Smooth muscle cell (in vitro differentiated cells): ENCODE measurements at regions not wholly inside any gene's neighbourhood (a gene's known extent, or its start where the extent isn't known, plus 50 kb on each side); places are given as distances from the start of the nearest gene placed in this dataset.

Experiments used
- DNase-seq: peaks from one replicate; lab custom pipeline; 2025; ENCODE audit not compliant: unreplicated experiment; lab: John Stamatoyannopoulos, UW
- H2AFZ ChIP-seq: fragments of 200-600 bp; sonication (generic); 2 replicates; pipeline ENCODE4 v1.6.0; 2016; ENCODE audit warnings: antibody characterized with exemption, low read depth, mild to moderate bottlenecking
- H3F3A ChIP-seq: fragments of 200-600 bp; sonication (generic); 2 replicates; pipeline ENCODE4 v1.6.0; 2017; ENCODE audit warnings: antibody characterized with exemption, low read depth
- H3K27ac ChIP-seq: fragments of 200-600 bp; sonication (generic); 2 replicates; pipeline ENCODE4 v1.5.1; 2016; ENCODE audit warnings: low read depth, mild to moderate bottlenecking
- H3K27me3 ChIP-seq: fragments of 200-600 bp; sonication (generic); 2 replicates; pipeline ENCODE4 v1.6.1; 2016; ENCODE audit warnings: low read depth, mild to moderate bottlenecking
- H3K36me3 ChIP-seq: fragments of 200-600 bp; sonication (generic); 2 replicates; pipeline ENCODE4 v1.5.1; 2016; ENCODE audit warnings: low read depth
- H3K4me1 ChIP-seq: fragments of 200-600 bp; sonication (generic); 2 replicates; pipeline ENCODE4 v1.5.1; 2016; ENCODE audit warnings: low read depth
- H3K4me2 ChIP-seq: fragments of 200-600 bp; sonication (generic); 2 replicates; pipeline ENCODE4 v1.6.0; 2016; ENCODE audit warnings: mild to moderate bottlenecking
- H3K4me3 ChIP-seq: fragments of 200-600 bp; sonication (generic); 2 replicates; pipeline ENCODE4 v1.5.1; 2016; ENCODE audit warnings: mild to moderate bottlenecking
- H3K79me2 ChIP-seq: fragments of 200-600 bp; sonication (generic); 2 replicates; pipeline ENCODE4 v1.6.0; 2016; ENCODE audit warnings: low read depth, mild to moderate bottlenecking
- H3K9ac ChIP-seq: fragments of 200-600 bp; sonication (generic); 2 replicates; pipeline ENCODE4 v1.6.0; 2016; ENCODE audit warnings: low read depth
- H3K9me3 ChIP-seq: fragments of 200-600 bp; sonication (generic); replicated peaks from 2 replicates; pipeline ENCODE4 v1.5.1; 2016; ENCODE audit warnings: low read depth
- H4K20me1 ChIP-seq: fragments of 200-600 bp; sonication (generic); 2 replicates; pipeline ENCODE4 v1.6.0; 2016; ENCODE audit warnings: low read depth
- WGBS: methylation state at CpG from one replicate; pipeline ENCODE4 v1.1.7; 2016; ENCODE audit warnings: low lambda C conversion rate; 5-methylcytosine and 5-hydroxymethylcytosine counted together
- TF ChIP-seq, protein P1 (sequence below): fragments of 200-600 bp; sonication (generic); IDR thresholded peaks from 2 replicates; pipeline ENCODE4 v1.5.1; 2017; ENCODE audit warnings: borderline replicate concordance, mild to moderate bottlenecking, antibody characterized with exemption; ENCODE audit not compliant: insufficient read depth, poor library complexity, severe bottlenecking

DNA sequence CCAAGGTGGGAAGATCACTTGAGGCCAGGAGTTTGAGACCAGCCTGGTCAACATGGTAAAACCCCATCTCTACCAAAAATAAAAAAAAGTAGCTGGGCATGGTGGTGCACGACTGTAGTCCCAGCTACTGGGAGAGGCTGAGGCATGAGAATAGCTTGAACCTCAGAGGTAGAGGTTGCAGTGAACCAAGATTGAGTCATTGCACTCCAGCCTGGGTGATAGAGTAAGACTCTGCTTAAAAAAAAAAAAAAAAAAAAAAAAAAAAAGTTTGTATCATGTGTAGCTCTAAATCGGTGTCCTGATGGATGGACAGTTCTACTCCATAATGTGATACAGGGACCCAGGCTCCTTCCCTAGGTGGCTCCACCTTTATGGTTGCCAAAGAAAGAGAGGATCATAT, 497.1 kb upstream of the RBFOX1 start:
- Histone ChIP-seq H2AFZ (no peak overlapping the region), H4K20me1 (no peaks in the 10 kb centered on the region), H3K4me2 (no peak overlapping the region), H3K9me3 (no peaks in the 10 kb centered on the region), H3K4me3 (no peak overlapping the region), H3K4me1 (no peaks in the 10 kb centered on the region), H3F3A (no peaks in the 10 kb centered on the region), H3K27me3 (peaks cover 16% of the 10 kb centered on the region), H3K9ac (no peak overlapping the region), H3K27ac (no peak overlapping the region), H3K79me2 (no peaks in the 10 kb centered on the region), H3K36me3 (no peaks in the 10 kb centered on the region)
- no peak for DNase-seq
- TF ChIP-seq, protein P1, sequence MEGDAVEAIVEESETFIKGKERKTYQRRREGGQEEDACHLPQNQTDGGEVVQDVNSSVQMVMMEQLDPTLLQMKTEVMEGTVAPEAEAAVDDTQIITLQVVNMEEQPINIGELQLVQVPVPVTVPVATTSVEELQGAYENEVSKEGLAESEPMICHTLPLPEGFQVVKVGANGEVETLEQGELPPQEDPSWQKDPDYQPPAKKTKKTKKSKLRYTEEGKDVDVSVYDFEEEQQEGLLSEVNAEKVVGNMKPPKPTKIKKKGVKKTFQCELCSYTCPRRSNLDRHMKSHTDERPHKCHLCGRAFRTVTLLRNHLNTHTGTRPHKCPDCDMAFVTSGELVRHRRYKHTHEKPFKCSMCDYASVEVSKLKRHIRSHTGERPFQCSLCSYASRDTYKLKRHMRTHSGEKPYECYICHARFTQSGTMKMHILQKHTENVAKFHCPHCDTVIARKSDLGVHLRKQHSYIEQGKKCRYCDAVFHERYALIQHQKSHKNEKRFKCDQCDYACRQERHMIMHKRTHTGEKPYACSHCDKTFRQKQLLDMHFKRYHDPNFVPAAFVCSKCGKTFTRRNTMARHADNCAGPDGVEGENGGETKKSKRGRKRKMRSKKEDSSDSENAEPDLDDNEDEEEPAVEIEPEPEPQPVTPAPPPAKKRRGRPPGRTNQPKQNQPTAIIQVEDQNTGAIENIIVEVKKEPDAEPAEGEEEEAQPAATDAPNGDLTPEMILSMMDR, result no peak
- WGBS, result 91% methylated on average over 2 of the region's 2 CpGs

DNA sequence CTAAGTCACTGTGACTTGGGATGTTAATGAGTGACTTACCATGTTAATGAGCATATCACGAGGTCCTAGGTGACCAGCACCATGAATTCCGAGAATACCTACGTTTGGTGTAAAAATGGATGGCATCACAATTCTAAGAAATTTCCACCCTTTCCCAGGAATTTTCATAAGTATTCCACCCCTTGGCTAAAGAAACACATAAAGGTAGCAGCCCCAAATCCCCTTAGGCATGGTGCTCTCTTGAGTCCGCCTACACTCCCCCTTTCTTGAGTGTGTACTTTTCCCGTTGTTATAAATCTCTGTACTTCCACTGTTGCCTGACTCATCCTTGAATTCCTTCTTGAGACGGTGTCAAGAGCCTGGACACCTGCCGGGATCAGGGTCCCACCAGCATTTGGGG, 504.0 kb upstream of the RBFOX1 start:
- 83% methylated on average over 7 of the region's 7 CpGs for WGBS
- Histone ChIP-seq H2AFZ (no peak overlapping the region), H3K27ac (no peak overlapping the region), H3K79me2 (no peaks in the 10 kb centered on the region), H3K4me2 (no peak overlapping the region), H4K20me1 (no peaks in the 10 kb centered on the region), H3K4me1 (no peaks in the 10 kb centered on the region), H3F3A (no peaks in the 10 kb centered on the region), H3K9me3 (no peaks in the 10 kb centered on the region), H3K4me3 (no peak overlapping the region), H3K36me3 (no peaks in the 10 kb centered on the region), H3K27me3 (peaks cover 13% of the 10 kb centered on the region), H3K9ac (no peak overlapping the region)
- DNase-seq, result no peak
- TF ChIP-seq, protein P1, result no peak

DNA sequence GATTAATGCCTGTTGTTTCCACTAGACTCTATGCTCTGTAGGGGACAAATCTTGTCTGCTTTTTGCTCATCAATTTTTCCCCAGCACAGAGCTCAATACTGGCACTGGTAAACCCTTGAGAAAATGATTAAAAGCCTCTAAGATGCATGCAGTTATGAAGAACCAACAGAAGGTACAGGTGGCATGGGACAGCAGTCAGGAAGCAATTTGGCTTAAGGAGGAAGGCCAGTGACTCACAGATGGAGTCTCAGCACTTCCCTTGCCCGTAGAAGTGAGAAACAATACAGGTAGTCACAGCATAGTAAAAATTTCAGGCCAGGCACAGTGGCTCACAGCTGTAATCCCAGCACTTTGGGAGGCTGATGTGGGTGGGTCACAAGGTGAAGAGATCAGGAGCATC, 504.7 kb upstream of the RBFOX1 start:
- Histone ChIP-seq H2AFZ (no peak overlapping the region), H3K79me2 (no peaks in the 10 kb centered on the region), H3K9me3 (no peaks in the 10 kb centered on the region), H3K27ac (no peak overlapping the region), H3F3A (no peaks in the 10 kb centered on the region), H3K4me3 (no peak overlapping the region), H3K27me3 (peaks cover 13% of the 10 kb centered on the region), H3K4me2 (no peak overlapping the region), H4K20me1 (no peaks in the 10 kb centered on the region), H3K4me1 (no peaks in the 10 kb centered on the region), H3K36me3 (no peaks in the 10 kb centered on the region), H3K9ac (no peak overlapping the region)
- DNase-seq, result no peak
- TF ChIP-seq, protein P1, result no peak
- 93% methylated on average over 1 of the region's 1 CpG for WGBS

DNA sequence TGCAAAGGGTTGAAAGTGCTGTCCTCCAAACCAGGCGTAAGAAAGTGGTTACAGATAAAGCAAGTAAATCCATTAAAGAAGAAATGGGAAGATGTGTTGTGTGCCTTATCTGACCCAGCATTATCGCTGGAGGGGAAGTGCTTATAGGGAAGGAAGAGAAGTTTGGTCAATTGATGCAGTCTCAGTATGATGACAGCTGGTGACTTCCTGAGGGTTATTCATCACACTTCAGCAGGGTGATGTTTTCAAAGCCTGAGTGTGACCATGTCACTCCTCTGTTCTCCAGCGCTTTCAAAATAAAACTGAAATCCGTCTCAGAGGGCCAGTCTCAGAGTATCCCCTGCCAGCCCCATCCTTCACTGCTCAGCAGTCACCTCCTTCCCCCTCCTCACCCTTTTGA, 505.4 kb upstream of the RBFOX1 start:
- no peaks in the 10 kb centered on the region for H4K20me1 ChIP-seq
- H3K4me1 ChIP-seq, result no peaks in the 10 kb centered on the region
- no peak for DNase-seq
- H3F3A ChIP-seq, result no peaks in the 10 kb centered on the region
- no peaks in the 10 kb centered on the region for H3K79me2 ChIP-seq
- H3K4me3 ChIP-seq, result no peak overlapping the region
- peaks cover 13% of the 10 kb centered on the region for H3K27me3 ChIP-seq
- H3K27ac ChIP-seq, result no peak overlapping the region
- H3K9ac ChIP-seq, result no peak overlapping the region
- TF ChIP-seq, protein P1, result no peak
- H3K36me3 ChIP-seq, result no peaks in the 10 kb centered on the region
- no peak overlapping the region for H3K4me2 ChIP-seq
- H3K9me3 ChIP-seq, result no peaks in the 10 kb centered on the region
- H2AFZ ChIP-seq, result no peak overlapping the region
- WGBS, result 35% methylated on average over 4 of the region's 4 CpGs
